ENCODE measurements at regions not wholly inside any gene's neighbourhood (a gene's known extent, or its start where the extent isn't known, plus 50 kb on each side); places are given as distances from the start of the nearest gene placed in this dataset.

GRCh38 chr9:129375845-129376244, 197.8 kb upstream of the IER5L start:
- H3K4me3 ChIP-seq (ENCODE audit: control insufficient read depth, low read depth, low read length), result no peak overlapping the region
- no peak for DNase-seq (ENCODE audit: low read depth)
- TF ChIP-seq, protein P1, sequence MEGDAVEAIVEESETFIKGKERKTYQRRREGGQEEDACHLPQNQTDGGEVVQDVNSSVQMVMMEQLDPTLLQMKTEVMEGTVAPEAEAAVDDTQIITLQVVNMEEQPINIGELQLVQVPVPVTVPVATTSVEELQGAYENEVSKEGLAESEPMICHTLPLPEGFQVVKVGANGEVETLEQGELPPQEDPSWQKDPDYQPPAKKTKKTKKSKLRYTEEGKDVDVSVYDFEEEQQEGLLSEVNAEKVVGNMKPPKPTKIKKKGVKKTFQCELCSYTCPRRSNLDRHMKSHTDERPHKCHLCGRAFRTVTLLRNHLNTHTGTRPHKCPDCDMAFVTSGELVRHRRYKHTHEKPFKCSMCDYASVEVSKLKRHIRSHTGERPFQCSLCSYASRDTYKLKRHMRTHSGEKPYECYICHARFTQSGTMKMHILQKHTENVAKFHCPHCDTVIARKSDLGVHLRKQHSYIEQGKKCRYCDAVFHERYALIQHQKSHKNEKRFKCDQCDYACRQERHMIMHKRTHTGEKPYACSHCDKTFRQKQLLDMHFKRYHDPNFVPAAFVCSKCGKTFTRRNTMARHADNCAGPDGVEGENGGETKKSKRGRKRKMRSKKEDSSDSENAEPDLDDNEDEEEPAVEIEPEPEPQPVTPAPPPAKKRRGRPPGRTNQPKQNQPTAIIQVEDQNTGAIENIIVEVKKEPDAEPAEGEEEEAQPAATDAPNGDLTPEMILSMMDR (conservative IDR thresholded peaks at IDR 0.05; ENCODE audit: control insufficient read depth, insufficient read depth, low read depth, low read length), result no peak

DNA sequence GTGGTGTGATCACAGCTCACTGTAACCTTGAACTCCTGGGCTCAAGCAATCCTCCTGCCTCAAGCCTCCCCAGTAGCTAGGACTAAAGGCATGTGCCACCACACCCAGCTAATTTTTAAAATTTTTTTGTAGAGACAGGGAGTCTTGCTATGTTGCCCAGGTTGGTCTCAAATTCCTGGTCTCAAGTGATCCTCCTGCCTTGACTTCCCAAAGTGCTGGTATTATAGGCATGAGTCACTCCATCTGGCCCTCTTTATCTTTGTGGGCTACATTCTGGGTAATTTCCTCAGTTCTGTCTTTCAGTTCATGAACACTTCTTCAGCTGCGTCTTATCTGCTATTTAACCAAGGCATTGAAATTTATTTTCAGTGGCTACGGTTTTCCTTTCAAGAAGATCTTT, 196.6 kb upstream of the IER5L start:
- H3K4me3 ChIP-seq (ENCODE audit: control insufficient read depth, low read depth, low read length), result no peak overlapping the region
- no peak for DNase-seq (ENCODE audit: low read depth)
- TF ChIP-seq, protein P1 (conservative IDR thresholded peaks at IDR 0.05; ENCODE audit: control insufficient read depth, insufficient read depth, low read depth, low read length), result no peak

DNA sequence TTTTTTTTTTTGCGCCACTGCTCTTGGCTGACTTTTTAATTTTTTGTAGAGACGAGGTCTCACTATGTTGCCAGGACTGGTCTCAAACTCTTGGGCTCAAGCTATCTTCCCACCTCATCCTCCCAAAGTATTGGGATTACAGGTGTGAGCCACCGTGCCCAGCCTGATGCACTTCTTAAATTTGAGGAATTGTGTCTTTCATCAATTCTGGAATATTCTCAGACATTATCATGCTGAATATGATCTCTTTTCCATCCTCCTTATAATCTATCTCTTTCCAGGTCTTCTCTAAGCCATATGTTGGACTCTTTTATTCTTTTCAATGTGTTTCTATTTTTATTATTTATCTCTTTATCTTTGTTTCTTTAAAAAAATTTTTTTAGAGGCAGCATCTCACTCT, 196.2 kb upstream of the IER5L start:
- TF ChIP-seq, protein P1 (conservative IDR thresholded peaks at IDR 0.05; ENCODE audit: control insufficient read depth, insufficient read depth, low read depth, low read length), result no peak

DNA sequence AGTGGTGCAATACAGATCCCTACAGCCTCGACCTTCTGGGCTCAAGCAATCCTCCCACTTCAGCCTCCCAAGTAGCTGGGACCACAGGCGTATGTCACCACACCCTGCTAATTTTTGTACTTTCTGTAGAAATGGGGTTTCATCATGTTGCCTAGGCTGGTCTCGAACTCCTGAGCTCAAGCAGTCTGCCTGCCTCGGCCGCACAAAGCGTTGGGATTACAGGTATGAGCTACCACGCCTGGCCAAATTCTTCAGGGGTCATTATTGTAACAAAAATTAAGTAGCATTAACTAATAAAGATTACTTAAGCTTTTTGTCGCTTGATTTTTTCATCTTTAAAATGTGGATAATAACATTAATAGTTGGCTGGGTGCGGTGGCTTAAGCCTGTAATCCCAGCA, 195.3 kb upstream of the IER5L start:
- DNase-seq (ENCODE audit: low read depth), result no peak
- no peak overlapping the region for H3K4me3 ChIP-seq (ENCODE audit: control insufficient read depth, low read depth, low read length)
- TF ChIP-seq, protein P1 (conservative IDR thresholded peaks at IDR 0.05; ENCODE audit: control insufficient read depth, insufficient read depth, low read depth, low read length), result no peak

More for the DNA sequence above, 196.2 kb upstream of the IER5L start:
- no peak overlapping the region for H3K4me3 ChIP-seq (ENCODE audit: control insufficient read depth, low read depth, low read length)
- DNase-seq (ENCODE audit: low read depth), result no peak

GRCh38 chr9:129370770-129371169, 192.7 kb upstream of the IER5L start:
- DNase-seq (ENCODE audit: low read depth), result no peak
- no peak overlapping the region for H3K4me3 ChIP-seq (ENCODE audit: control insufficient read depth, low read depth, low read length)
- TF ChIP-seq, protein P1 (conservative IDR thresholded peaks at IDR 0.05; ENCODE audit: control insufficient read depth, insufficient read depth, low read depth, low read length), result no peak

DNA sequence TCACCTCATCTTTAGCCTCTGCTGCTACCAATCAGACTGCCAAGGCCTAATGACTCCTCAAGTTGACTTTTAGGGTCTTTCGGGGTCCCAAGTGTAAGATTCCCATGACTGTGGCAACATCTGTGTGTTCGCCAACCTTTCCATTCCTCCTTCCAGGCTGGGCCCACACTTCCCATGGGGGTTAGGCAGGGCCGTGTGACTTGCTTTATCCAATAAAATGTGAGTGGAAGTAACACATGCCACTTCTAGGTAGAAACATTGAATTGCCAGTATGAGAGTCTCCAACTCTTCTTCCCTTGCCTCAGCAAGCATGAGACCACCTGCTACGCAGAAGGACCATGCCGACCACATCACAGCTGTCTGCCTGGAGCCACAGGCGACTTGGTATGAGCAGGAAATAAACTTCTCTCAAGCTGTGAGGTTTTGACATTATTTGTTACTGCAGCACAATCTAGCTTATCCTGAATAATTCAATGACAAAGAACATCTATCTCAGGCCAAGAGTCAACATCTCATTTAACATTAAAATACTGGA, 190.4 kb upstream of the IER5L start:
- DNase-seq (ENCODE audit: low read depth), result no peak
- TF ChIP-seq, protein P1 (conservative IDR thresholded peaks at IDR 0.05; ENCODE audit: control insufficient read depth, insufficient read depth, low read depth, low read length), result no peak

GRCh38 chr9:129367287-129367686, 189.2 kb upstream of the IER5L start:
- no peak overlapping the region for H3K4me3 ChIP-seq (ENCODE audit: control insufficient read depth, low read depth, low read length)
- no peak for DNase-seq (ENCODE audit: low read depth)
- TF ChIP-seq, protein P1 (conservative IDR thresholded peaks at IDR 0.05; ENCODE audit: control insufficient read depth, insufficient read depth, low read depth, low read length), result no peak

More for the DNA sequence above, 190.4 kb upstream of the IER5L start:
- H3K4me3 ChIP-seq (ENCODE audit: control insufficient read depth, low read depth, low read length), result no peak overlapping the region

All from fibroblast of mammary gland (primary cell).